ENCODE measurements at regions not wholly inside any gene's neighbourhood (a gene's known extent, or its start where the extent isn't known, plus 50 kb on each side); places are given as distances from the start of the nearest gene placed in this dataset.
A peak's percentile ranks its signal among the peaks of the same experiment; 100 is the strongest.
"Not testable (repeated sequence)": the region's sequence is repeated elsewhere in the genome, so short reads cannot be mapped to it uniquely, and the experiment has no call there.

DNA sequence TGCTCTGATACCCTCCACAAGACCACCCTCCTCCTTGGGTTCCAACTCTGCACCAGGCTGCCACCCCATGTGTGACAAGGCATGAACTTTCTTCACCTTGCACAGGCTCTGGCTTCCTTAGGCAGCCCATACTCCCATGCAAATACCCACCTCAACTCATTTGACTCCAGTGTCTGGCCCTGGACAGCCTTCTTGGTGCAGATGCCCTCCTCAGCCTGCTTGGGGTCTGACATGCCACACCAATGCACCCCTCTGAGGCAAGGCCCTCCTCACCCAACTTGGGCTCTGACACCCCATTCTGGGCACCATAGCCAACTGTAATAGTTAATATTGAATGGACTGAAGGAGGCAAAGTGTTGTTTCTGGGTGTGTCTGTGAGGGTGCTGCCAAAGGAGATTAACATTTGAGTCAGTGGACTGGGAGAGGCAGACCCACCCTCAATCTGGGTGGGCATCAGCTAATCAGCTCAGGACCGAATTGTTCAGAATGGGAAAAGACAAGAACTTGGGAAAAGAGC is 115.0 kb upstream of the EPB41L4A start:
- DNase-seq (ENCODE audit: low spot score), result peak; percentile 40

DNA sequence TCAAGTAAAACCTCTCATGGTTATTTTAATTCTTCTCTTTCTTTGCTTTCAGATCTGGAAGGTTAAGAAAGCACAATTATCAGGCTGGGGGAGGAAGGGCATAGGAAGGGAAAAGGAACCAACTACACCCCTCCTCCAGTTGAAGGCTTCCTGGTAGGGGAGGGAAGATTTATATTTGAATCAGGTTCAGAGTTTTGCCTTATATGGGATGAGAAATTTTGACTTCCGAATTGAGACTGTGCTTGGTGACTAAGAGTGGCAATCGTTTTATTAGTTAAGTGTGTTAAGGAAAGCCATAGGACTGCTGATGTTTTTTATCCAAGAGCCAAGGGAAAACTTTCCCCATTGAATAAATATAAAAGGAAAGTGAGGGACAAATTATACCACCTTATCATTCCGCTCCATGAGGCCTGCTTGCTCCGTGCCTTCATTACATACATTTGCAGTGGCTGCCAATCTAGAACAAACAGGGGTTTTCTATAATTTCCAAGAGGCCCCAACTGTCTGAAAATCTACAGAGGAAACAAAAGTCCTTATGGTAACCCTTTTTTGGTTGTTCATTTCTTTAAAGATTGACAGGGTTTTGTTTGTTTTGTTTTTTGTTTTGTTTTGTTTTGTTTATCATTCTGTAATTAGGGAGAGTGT is 115.7 kb upstream of the EPB41L4A start:
- peak; percentile 58 for DNase-seq (ENCODE audit: low spot score)

- DNase-seq (ENCODE audit: low spot score), result peak; percentile 60
Measured at GRCh38 chr5:112535356-112535755, 116.3 kb upstream of the EPB41L4A start.

DNA sequence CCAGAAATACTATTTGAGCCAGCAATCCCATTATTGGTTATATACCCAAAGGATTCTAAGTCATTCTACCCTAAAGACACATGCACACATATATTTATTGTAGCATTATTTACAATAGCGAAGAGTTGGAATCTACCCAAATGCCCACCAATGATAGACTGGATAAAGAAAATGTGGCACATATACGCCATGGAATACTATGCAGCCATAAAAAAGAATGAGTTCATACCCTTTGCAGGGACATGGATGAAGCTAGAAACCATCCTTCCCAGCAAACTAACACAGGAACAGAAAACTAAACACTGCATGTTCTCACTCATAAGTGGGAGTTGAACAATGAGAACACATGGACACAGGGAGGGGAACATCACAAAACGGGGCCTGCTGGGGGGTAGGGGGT is 125.5 kb upstream of the EPB41L4A start:
- DNase-seq (ENCODE audit: low spot score), result not testable (repeated sequence)

- DNase-seq (ENCODE audit: low spot score), result no peak
Measured at GRCh38 chr5:112546946-112547592, 128.0 kb upstream of the EPB41L4A start.

DNA sequence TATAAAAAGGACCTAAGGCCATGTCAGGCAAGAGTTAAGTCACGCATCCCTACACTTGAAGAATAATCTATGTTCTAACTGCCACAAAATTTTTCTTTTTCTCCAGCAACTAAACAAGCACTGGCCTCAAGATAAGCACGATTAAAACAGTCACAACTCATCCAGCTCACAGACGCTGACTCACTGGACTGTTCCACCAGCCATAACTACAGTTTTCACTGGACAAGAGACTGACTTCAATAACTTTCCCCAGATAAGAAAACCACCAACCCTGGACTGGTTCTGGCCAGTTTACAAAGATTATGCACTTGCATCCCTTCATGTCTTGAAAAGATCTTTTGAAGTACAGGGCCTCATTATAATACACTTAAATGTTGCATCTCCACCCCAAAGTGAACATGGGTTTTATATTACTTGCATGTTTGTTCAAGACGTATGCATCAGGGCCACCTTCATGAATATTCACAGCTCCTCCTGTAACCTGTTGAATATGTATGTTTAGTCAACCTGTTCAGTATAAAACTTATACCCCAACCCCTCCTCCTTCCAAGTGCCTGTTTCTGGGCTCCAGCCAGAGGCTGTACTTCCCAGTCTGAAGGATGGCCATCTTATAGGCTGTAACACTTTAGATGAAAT is 129.3 kb upstream of the EPB41L4A start:
- DNase-seq (ENCODE audit: low spot score), result peak; percentile 89

DNA sequence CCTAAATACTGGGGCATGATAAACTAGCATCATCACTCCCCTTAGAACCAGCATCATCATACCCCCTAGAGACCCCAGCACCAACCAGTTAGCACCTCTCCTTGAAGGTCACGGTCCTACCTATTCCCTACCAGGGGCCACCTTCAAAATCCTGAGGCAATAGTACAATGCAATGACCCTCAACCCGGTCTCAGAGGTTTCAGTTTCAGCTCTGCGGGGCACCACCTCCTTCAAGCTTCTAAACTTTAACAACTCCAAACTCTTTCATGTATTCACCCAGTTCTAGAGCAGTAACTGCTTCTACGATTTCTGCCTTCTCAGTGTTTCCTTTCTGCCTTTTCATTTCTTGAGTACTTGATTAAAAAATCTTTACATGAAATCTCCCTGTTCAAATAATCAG is 130.1 kb upstream of the EPB41L4A start:
- peak; percentile 36 for DNase-seq (ENCODE audit: low spot score)

DNA sequence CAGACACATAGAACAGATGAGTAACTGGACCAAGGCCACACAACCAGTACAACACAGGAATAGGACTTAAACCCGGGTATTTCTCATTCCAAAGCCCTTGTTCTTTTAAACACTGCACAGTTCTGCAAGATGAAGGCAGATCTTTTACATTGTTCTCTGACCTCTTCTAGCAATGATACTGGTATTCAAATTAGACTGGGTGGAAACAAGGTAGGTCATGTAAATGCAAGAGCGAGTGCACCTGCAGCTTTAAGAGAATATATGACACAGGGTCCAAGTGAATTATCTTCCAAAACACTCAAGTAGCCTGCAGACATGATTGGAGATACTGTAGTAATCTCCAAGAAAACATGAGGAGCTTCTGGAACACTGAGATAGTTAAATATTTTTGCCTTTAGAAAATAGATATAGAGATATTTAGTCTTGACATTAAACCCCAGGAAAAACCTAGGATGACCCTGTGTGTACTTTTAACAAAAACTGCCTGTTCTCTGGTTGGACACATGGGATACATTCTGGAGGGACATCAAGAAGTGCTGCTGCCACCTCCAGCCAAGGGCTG is 130.6 kb upstream of the EPB41L4A start:
- peak; percentile 81 for DNase-seq (ENCODE audit: low spot score)

DNA sequence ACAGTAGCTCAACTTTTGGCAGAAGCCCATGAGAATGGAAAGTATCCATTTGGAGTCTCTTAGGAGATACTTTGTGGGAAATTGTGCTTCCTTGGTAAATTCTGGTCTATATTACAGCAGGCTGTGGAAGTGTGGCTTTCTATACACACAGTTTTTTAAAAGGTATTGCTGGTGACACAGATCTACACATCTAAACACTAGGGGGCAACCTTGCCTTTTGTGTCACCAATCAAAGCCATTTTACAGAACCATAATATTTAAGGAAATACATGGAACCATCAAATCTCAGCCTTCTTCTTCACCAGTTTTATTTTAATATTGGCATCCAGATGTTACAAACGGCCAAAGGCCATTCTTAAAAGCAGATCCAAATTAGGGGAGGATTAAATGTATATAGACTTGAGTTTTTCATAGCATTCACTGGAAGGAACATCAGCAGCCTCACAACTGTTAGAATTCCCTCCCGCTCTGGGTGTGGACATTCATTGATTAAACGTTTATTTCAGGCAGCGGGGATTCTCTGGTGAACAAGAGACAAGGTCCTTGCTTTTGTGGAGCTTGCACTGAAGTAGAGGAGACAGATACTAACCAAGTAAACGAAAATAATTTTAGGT is 132.4 kb upstream of the EPB41L4A start:
- DNase-seq (ENCODE audit: low spot score), result peak; percentile 81

DNA sequence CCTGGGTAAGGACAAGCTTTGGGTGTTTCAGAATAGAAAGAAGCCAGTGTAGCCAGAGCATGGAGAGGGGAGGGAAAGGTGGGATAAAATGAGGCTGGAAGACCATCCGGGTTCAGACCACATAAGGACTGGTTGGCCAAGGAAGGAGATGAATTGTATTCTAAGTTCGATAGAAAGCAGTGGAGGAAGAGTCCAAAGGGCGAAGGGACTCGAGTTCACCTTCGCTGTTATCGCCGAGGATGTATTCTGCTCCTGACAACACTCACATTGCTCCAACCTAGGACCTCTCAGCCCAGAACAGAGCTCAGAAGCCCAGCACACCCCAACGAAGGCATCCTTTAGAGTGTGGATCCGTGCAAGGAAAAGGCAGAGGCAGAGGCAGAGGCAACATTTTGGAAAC is 133.1 kb upstream of the EPB41L4A start:
- no peak for DNase-seq (ENCODE audit: low spot score)

DNA sequence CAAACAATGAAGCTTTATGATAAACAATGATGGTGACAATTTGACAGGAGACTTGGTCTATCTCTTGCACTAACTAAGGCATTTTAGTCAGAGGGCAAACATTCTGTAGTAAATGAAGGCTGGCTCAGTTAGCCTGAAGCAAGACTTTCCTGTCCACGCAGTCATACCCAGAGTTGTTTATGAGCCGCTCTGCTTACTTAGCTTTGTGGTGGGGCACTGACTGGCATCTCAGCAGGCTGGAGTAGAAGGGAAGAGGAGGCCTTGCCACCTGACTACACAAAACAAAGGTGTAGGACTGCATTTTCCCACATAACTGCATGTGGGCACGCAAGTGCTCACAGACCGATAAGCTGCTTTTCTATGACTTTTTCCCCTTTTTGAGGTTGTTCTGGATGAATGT is 133.7 kb upstream of the EPB41L4A start:
- DNase-seq (ENCODE audit: low spot score), result no peak

DNA sequence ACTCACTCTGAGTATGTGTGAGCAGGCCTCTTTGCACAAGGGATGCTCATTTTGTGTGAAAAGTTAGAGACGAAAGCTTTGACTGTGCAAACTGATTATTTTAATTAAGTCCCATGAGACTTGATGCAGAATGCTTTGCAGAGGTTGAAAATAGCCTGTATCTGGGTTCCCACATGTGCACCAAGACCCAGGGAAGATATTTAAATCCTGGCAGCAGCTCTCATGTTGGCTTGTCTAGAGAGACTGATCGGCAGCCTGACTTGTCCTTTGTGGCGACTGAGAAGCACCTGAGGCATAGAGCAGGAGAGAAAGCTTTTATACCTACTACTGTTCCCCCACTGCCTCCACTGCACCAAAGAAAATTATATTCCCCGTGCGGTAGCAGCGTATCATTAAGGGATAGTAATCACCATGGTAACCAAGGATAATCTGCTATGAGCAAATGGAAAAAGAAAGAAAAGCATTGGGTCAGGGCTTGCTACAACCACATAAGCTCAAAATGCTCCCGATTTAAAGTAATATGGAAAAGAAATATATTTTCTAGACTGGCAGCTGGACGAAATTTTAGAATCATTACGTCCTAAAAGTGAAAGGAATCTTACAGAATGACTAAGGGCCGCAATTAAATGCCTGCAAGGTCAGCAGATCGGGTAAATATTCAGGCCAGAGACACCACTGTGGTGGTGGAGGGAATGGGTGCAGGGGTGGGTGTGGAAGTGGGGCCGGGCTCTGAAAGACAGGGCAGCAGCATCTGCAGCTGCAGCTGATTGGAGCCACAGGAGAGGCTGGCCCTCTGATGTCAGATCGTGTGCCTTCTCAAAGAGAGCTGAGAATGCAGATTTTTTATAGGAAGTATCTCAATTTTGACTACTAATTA is 135.3 kb upstream of the EPB41L4A start:
- DNase-seq (ENCODE audit: low spot score), result no peak

DNA sequence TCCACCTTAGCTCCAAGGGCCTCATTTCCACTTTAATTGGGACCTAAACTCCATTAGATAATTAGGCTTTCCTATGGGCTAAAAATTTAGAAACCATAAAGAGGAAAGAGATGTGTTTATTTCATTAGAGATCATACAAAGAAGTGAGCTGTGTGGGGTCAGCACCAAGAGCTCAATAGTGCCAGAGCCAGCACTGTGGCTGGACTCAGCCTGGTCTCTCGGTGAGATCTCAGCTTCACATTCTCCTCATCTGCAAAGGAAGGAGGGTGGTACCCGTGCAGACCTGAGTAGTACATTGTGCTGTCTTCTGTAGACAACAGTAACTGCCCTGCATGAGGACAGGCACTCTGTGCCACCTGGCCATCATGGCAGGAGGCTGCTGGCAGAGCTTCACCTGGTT is 136.1 kb upstream of the EPB41L4A start:
- DNase-seq (ENCODE audit: low spot score), result no peak

GRCh38 chr5:112555691-112556090 is 136.6 kb upstream of the EPB41L4A start:
- no peak for DNase-seq (ENCODE audit: low spot score)

GRCh38 chr5:112559501-112559900 is 140.4 kb upstream of the EPB41L4A start:
- not testable (repeated sequence) for DNase-seq (ENCODE audit: low spot score)

GRCh38 chr5:112560371-112560770 is 141.3 kb upstream of the EPB41L4A start:
- no peak for DNase-seq (ENCODE audit: low spot score)

DNA sequence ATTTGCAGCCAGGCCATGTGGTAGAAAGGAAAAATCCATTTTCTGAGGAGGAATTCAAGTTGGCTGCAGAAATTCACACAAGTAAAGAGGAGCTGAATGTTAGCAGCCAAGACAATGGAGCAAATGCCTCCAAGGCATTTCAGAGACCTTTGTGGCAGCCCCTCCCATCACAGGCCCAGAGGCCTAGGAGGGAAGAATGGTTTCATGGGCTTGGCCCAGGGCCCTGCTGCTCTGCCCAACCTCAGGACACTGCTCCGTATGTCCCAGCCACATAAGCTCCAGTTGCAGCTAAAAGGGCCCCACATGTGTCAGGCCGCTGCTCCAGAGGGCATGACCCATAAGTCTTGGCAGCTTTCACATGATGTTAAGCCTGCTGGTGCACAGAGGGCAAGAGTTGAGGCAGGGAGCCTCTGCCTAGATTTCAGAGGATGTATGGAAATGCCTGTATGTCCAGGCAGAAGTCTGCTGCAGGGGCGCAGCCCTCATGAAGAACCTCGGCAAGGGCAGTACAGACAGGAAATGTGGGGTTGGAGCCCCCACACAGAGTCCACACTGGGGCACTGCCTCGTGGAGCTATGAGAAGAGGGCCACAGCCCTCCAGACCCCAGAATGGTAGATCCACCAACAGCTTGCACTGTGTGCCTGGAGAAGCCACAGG is 144.2 kb upstream of the EPB41L4A start:
- DNase-seq (ENCODE audit: low spot score), result no peak

GRCh38 chr5:112566251-112566650 is 147.2 kb upstream of the EPB41L4A start:
- no peak for DNase-seq (ENCODE audit: low spot score)

- DNase-seq (ENCODE audit: low spot score), result no peak
Measured at GRCh38 chr5:112569596-112569995, 150.5 kb upstream of the EPB41L4A start.

- DNase-seq (ENCODE audit: low spot score), result peak; percentile 21
Measured at GRCh38 chr5:112570708-112571444, 151.8 kb upstream of the EPB41L4A start.

All from hematopoietic multipotent progenitor cell treated with erythropoietin and hydrocortisone succinate and interleukin-3 and kit ligand, for 15 days (in vitro differentiated cells).